ENCODE measurements at regions not wholly inside any gene's neighbourhood (a gene's known extent, or its start where the extent isn't known, plus 50 kb on each side); places are given as distances from the start of the nearest gene placed in this dataset.
"Not testable (repeated sequence)": the region's sequence is repeated elsewhere in the genome, so short reads cannot be mapped to it uniquely, and the experiment has no call there.

DNA sequence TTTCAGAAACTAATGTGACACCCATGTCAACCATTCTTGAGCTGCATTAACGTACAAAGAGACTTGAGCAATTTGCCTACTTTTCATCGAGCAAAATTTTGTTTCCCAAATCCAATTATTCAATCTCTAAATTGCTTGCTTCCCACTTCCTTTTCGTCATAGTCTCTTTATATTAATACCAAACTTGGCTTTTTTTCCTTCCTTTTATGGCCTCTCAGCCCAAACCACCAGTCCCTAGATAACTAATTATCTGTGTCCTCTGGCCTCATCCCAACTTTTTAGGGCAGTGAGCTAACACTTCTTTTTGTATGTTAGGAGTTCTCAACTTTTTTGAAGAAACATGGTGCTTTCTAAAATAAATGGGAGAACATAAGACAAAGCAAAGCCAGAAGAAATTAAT, 155.5 kb upstream of the S1PR3 start:
- Mint-ChIP-seq H3K9me3 (peaks cover 0 to 5% (median 0%) of the 10 kb centered on the region in 3 donors), H3K4me1 (peaks cover 18 to 42% (median 30%) of the 10 kb centered on the region in 3 donors), H3K4me3 (no peak overlapping the region), H3K36me3 (no peaks in the 10 kb centered on the region), H3K27ac (no peak overlapping the region), H3K27me3 (peaks cover 54% of the 10 kb centered on the region in 2 donors)
- Histone ChIP-seq H3K4me1 (ENCODE audit: control insufficient read depth in 1 of 2, extremely low read depth in 1 of 2, insufficient read depth in 2 of 2, low read length in 2 of 2) (peaks cover 8 to 22% of the 10 kb centered on the region in 2 experiments), H3K36me3 (ENCODE audit: control insufficient read depth in 2 of 2, extremely low read depth in 1 of 2, insufficient read depth in 1 of 2, low read length in 1 of 2) (no peaks in the 10 kb centered on the region), H3K27ac (ENCODE audit: low read length) (no peak overlapping the region), H3K4me3 (ENCODE audit: control insufficient read depth in 1 of 2, extremely low read depth in 1 of 2, low read length in 1 of 2) (no peak overlapping the region), H3K27me3 (replicated peaks in 1 of 2; ENCODE audit: control insufficient read depth in 2 of 2, extremely low read depth in 1 of 2, insufficient read depth in 2 of 2, low read length in 1 of 2) (peaks cover 8 to 32% of the 10 kb centered on the region in 2 experiments), H3K9me3 (no peaks in the 10 kb centered on the region)
- CTCF ChIA-PET: no interaction called here
- WGBS (ENCODE audit: insufficient coverage): 58% methylated on average over 2 of the region's 3 CpGs
- ATAC-seq (replicated peaks in 1 of 4) (no peak), DNase-seq (no peak)
- POLR2A ChIA-PET: no interaction called here

DNA sequence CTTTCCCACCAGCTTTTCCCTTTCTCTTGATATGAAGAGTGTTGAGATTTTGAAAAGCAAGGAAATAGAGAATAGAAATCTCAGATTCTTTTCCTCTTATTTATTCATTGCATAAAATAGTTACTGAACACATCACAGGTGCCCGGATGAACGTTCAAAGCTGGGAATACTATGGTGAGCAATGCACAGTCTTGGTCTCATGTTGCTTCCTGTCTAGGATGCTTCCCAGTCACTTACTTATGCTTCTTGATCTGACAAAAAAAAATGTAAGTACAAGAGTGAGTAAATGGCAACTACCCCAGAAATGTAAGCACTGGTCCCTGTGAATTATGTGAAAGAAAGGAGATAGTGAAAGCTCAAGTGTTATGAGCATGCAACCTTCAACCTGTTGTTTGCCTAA, 153.5 kb upstream of the S1PR3 start:
- H3K27me3 ChIP-seq (replicated peaks in 1 of 2; ENCODE audit: control insufficient read depth in 2 of 2, extremely low read depth in 1 of 2, insufficient read depth in 2 of 2, low read length in 1 of 2): peaks cover 6 to 19% of the 10 kb centered on the region in 2 experiments
- H3K4me3 Mint-ChIP-seq: no peak overlapping the region
- 80% methylated on average over 1 of the region's 2 CpGs for WGBS (ENCODE audit: insufficient coverage)

DNA sequence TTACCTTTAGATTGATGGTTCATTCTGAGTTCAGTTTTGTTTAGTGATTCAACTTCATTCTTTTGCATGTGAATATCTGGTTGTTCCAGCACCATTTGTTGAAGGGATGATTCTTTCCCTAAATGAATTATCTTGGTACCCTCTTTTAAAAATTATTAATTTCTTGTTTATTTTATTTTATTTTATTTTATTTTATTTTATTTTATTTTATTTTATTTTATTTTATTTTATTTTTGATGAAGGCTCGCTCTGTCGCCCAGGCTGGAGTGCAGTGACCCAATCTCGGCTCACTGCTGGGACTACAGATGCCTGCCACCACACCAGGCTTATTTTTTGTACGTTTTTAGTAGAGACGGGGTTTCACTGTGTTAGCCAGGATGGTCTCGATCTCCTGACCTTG, 141.4 kb upstream of the S1PR3 start:
- 94% methylated on average over 3 of the region's 6 CpGs for WGBS (ENCODE audit: insufficient coverage)
- POLR2A ChIA-PET; H3K27ac ChIP-seq (ENCODE audit: low read length); H3K4me1 Mint-ChIP-seq; CTCF ChIA-PET; H3K27ac Mint-ChIP-seq; H3K36me3 ChIP-seq (ENCODE audit: control insufficient read depth in 2 of 2, extremely low read depth in 1 of 2, insufficient read depth in 1 of 2, low read length in 1 of 2); H3K4me3 Mint-ChIP-seq; DNase-seq; H3K4me1 ChIP-seq (ENCODE audit: control insufficient read depth in 1 of 2, extremely low read depth in 1 of 2, insufficient read depth in 2 of 2, low read length in 2 of 2); H3K9me3 ChIP-seq; H3K9me3 Mint-ChIP-seq; ATAC-seq (replicated peaks in 1 of 4); H3K36me3 Mint-ChIP-seq; H3K4me3 ChIP-seq (ENCODE audit: control insufficient read depth in 1 of 2, extremely low read depth in 1 of 2, low read length in 1 of 2): not testable (repeated sequence)
- H3K27me3 Mint-ChIP-seq: peaks cover 34 to 36% of the 10 kb centered on the region in 2 donors
- peaks cover 0 to 11% of the 10 kb centered on the region in 2 experiments for H3K27me3 ChIP-seq (replicated peaks in 1 of 2; ENCODE audit: control insufficient read depth in 2 of 2, extremely low read depth in 1 of 2, insufficient read depth in 2 of 2, low read length in 1 of 2)

More for the DNA sequence above, 153.5 kb upstream of the S1PR3 start:
- Histone ChIP-seq H3K36me3 (ENCODE audit: control insufficient read depth in 2 of 2, extremely low read depth in 1 of 2, insufficient read depth in 1 of 2, low read length in 1 of 2) (no peaks in the 10 kb centered on the region), H3K9me3 (no peaks in the 10 kb centered on the region), H3K4me1 (ENCODE audit: control insufficient read depth in 1 of 2, extremely low read depth in 1 of 2, insufficient read depth in 2 of 2, low read length in 2 of 2) (peaks cover 8 to 22% of the 10 kb centered on the region in 2 experiments), H3K4me3 (ENCODE audit: control insufficient read depth in 1 of 2, extremely low read depth in 1 of 2, low read length in 1 of 2) (no peak overlapping the region), H3K27ac (ENCODE audit: low read length) (no peak overlapping the region)
- ATAC-seq (replicated peaks in 1 of 4): no peak
- H3K27ac Mint-ChIP-seq: no peak overlapping the region
- peaks cover 18 to 34% (median 30%) of the 10 kb centered on the region in 3 donors for H3K4me1 Mint-ChIP-seq
- CTCF ChIA-PET: no interaction called here
- peaks cover 36 to 47% of the 10 kb centered on the region in 2 donors for H3K27me3 Mint-ChIP-seq
- DNase-seq: no peak
- H3K9me3 Mint-ChIP-seq: no peaks in the 10 kb centered on the region
- H3K36me3 Mint-ChIP-seq: no peaks in the 10 kb centered on the region
- POLR2A ChIA-PET: no interaction called here

DNA sequence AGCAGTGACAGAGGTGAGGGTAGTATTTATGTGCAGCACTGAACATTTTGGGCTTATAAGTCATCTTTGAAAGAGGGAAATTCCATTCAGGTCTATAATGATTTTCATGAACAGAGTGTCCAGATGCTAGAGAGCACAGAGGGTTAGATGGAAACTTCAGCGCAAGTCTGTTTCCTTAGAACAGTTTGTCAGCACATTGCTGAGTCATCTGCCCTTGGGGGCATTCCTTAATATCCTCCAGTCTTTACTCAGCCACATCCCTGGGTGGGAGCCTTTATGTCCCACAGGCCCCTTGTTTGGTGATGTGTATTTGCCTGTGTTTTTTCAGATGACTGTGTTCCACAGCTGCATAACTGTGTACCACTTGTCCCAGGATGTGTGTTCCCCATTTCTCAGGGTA, 138.5 kb upstream of the S1PR3 start:
- peaks cover 5 to 22% (median 20%) of the 10 kb centered on the region in 3 donors for H3K9me3 Mint-ChIP-seq
- no peaks in the 10 kb centered on the region for H3K4me1 Mint-ChIP-seq
- Histone ChIP-seq H3K9me3 (no peaks in the 10 kb centered on the region), H3K27ac (ENCODE audit: low read length) (no peak overlapping the region), H3K36me3 (ENCODE audit: control insufficient read depth in 2 of 2, extremely low read depth in 1 of 2, insufficient read depth in 1 of 2, low read length in 1 of 2) (no peaks in the 10 kb centered on the region), H3K27me3 (replicated peaks in 1 of 2; ENCODE audit: control insufficient read depth in 2 of 2, extremely low read depth in 1 of 2, insufficient read depth in 2 of 2, low read length in 1 of 2) (peaks cover 0 to 6% of the 10 kb centered on the region in 2 experiments), H3K4me1 (ENCODE audit: control insufficient read depth in 1 of 2, extremely low read depth in 1 of 2, insufficient read depth in 2 of 2, low read length in 2 of 2) (no peaks in the 10 kb centered on the region), H3K4me3 (ENCODE audit: control insufficient read depth in 1 of 2, extremely low read depth in 1 of 2, low read length in 1 of 2) (no peak overlapping the region)
- H3K27ac Mint-ChIP-seq: no peak overlapping the region
- ChIA-PET CTCF (no interaction called here), POLR2A (no interaction called here)
- no peak overlapping the region for H3K4me3 Mint-ChIP-seq
- H3K36me3 Mint-ChIP-seq: peaks cover 5% of the 10 kb centered on the region
- H3K27me3 Mint-ChIP-seq: peaks cover 40 to 52% of the 10 kb centered on the region in 2 donors
- DNase-seq (no peak), ATAC-seq (replicated peaks in 1 of 4) (no peak)
- WGBS (ENCODE audit: insufficient coverage): no CpG with 5 or more reads among the region's 1 CpG

DNA sequence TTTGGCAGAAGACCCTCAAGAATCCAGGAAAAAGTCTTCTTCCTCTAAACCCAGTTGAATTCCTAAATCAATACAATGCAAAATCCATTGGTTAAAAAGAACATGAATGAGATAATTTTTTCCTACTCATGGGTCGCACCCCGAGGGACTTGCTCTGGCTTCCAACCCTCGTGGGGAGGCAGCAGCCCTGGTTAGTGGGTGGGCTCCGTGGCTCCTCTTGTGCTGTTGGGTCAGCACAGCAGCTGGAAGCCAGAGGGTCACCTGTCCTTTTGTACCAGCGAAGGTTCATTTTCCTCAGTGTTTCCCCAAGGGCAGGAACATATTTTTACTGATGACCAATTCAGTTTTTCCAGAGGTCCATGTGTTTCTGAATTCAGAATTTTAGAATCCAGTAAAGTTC, 120.6 kb upstream of the S1PR3 start:
- Mint-ChIP-seq H3K27ac (no peak overlapping the region), H3K27me3 (peaks cover 21 to 35% of the 10 kb centered on the region in 2 donors), H3K9me3 (peaks cover 11% of the 10 kb centered on the region in 3 donors), H3K4me3 (no peak overlapping the region), H3K36me3 (no peaks in the 10 kb centered on the region), H3K4me1 (no peaks in the 10 kb centered on the region)
- 91% methylated on average over 5 of the region's 5 CpGs for WGBS (ENCODE audit: insufficient coverage)
- Histone ChIP-seq H3K27ac (ENCODE audit: low read length) (no peak overlapping the region), H3K36me3 (ENCODE audit: control insufficient read depth in 2 of 2, extremely low read depth in 1 of 2, insufficient read depth in 1 of 2, low read length in 1 of 2) (no peaks in the 10 kb centered on the region), H3K27me3 (replicated peaks in 1 of 2; ENCODE audit: control insufficient read depth in 2 of 2, extremely low read depth in 1 of 2, insufficient read depth in 2 of 2, low read length in 1 of 2) (peaks cover 0 to 14% of the 10 kb centered on the region in 2 experiments), H3K4me3 (ENCODE audit: control insufficient read depth in 1 of 2, extremely low read depth in 1 of 2, low read length in 1 of 2) (no peak overlapping the region), H3K4me1 (ENCODE audit: control insufficient read depth in 1 of 2, extremely low read depth in 1 of 2, insufficient read depth in 2 of 2, low read length in 2 of 2) (no peaks in the 10 kb centered on the region), H3K9me3 (no peaks in the 10 kb centered on the region)
- ChIA-PET POLR2A (no interaction called here), CTCF (no interaction called here)
- no peak for DNase-seq
- no peak for ATAC-seq (replicated peaks in 1 of 4)

DNA sequence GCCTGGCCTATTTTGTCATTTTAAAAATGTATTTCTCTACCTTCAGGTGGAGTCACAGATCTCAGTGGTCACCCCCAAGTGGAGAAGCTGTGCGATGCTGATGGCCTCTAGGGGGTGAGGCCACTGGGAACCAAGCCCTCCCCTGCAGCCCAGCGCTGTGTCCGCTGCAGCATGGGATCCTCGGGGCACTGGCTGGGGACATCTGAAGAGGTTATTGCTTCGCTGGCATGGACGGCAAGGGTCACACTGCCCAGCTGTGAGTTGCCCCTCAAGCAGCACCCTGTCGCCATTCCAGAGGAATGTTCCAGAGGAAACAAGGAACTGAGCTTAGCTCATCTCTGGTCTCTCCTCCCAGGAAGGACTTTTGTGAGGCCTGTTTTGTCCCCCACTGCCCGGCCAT, 119.6 kb upstream of the S1PR3 start:
- Mint-ChIP-seq H3K9me3 (peaks cover 11% of the 10 kb centered on the region in 3 donors), H3K36me3 (no peaks in the 10 kb centered on the region), H3K27me3 (peaks cover 21 to 32% of the 10 kb centered on the region in 2 donors), H3K4me1 (no peaks in the 10 kb centered on the region), H3K4me3 (no peak overlapping the region), H3K27ac (no peak overlapping the region)
- H3K4me1 ChIP-seq (ENCODE audit: control insufficient read depth in 1 of 2, extremely low read depth in 1 of 2, insufficient read depth in 2 of 2, low read length in 2 of 2): no peaks in the 10 kb centered on the region
- DNase-seq: no peak
- WGBS (ENCODE audit: insufficient coverage): 92% methylated on average over 7 of the region's 8 CpGs
- H3K27ac ChIP-seq (ENCODE audit: low read length): no peak overlapping the region
- ChIA-PET CTCF (no interaction called here), POLR2A (no interaction called here)
- H3K27me3 ChIP-seq (replicated peaks in 1 of 2; ENCODE audit: control insufficient read depth in 2 of 2, extremely low read depth in 1 of 2, insufficient read depth in 2 of 2, low read length in 1 of 2): peaks cover 0 to 14% of the 10 kb centered on the region in 2 experiments
- no peaks in the 10 kb centered on the region for H3K9me3 ChIP-seq
- no peaks in the 10 kb centered on the region for H3K36me3 ChIP-seq (ENCODE audit: control insufficient read depth in 2 of 2, extremely low read depth in 1 of 2, insufficient read depth in 1 of 2, low read length in 1 of 2)
- no peak for ATAC-seq (replicated peaks in 1 of 4)
- H3K4me3 ChIP-seq (ENCODE audit: control insufficient read depth in 1 of 2, extremely low read depth in 1 of 2, low read length in 1 of 2): no peak overlapping the region

Measured in T-cell (primary cell).